SHP77 (cell line): ENCODE measurements at regions not wholly inside any gene's neighbourhood (a gene's known extent, or its start where the extent isn't known, plus 50 kb on each side); places are given as distances from the start of the nearest gene placed in this dataset.
A peak's percentile ranks its signal among the peaks of the same experiment; 100 is the strongest.

Experiments
- DNase-seq, 2 experiments: peaks; one replicate each; lab custom pipeline; 2025; lab: John Stamatoyannopoulos, UW

DNA sequence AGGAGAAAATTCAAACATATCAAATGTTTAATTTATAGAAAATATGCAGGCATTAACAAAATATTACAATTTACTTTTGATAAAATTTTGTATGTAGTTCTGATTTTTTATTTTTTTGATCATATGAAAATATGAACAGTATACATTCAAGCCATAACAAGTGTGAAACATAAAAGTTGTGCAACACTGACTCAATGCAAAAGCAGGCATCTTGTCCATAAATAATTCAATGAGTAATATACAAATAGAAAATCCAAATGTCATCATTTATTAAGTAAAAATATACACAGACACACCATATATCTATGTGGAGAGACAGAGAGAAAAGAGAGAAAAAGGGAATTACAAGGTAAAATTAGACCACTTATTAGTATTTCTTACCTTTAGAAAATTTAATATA lies 1183.9 kb downstream of the SLITRK1 start:
- DNase-seq: no peak

- DNase-seq: no peak
These were observed 1188.7 kb downstream of the SLITRK1 start for GRCh38 chr13:82693607-82694006.

DNA sequence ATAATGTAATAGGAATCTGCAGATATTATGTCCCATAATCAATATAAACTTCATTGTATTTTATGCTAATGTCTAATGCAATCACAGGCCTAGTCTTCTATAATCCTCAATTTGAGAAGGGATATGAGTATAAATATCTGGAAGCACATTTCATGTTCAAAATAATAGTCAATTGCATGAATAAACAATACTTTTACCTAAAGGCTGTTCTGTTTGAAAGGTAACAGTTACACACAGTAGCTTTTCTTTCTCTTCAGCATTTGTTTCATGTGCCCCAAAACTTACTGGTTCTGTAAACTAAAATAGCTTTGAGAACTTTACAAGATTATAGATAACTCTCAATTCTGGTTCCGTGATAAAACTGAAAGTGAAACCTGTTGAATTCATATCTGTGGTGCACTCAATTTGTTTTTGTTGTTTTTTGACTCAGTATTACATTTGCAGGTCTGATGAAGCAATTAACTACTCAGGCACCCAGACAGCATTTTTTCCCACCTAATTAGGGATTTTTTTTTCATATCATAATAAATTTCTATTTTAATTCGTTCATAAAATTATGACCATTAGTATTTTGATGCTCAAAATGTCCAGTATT lies 1193.8 kb downstream of the SLITRK1 start:
- no peak for DNase-seq

DNA sequence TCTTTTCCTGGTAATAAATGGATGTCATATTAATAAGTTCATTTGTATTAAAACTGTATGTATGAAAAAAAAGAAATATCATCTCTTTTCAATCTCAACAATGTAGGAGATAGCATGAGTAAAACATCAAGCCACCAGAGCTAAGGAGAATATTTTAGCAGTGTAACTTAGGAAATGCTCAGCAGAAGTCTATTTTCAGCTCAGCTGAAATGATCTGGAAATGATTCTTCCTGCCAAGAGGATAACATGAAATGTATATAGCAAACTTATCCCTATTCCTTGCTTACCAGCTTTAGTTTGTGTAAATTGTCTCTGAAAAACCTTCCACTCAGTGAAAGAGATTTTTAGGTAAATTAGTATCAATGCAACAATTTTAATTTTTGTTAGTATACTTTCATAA lies 1194.4 kb downstream of the SLITRK1 start:
- no peak for DNase-seq

DNA sequence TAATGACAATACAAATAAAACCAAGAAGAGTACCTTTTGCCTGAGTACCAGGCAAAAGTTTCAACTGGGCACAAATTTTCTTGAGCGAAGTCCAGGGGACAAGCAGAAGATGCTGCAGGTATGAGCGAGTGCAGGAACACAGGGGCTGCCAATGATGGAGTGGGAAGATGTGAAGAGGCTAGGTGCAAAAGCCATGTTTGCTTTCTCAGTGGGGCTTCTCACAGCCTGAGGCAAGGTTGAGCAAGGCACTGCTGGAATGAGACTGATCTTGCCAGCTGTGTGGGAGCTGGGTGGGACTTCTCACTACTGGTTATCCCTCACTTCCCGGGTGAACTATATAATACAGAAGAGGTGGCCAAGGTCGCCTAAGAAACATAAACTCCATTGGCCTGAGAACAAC lies 1200.7 kb downstream of the SLITRK1 start:
- no peak for DNase-seq

DNA sequence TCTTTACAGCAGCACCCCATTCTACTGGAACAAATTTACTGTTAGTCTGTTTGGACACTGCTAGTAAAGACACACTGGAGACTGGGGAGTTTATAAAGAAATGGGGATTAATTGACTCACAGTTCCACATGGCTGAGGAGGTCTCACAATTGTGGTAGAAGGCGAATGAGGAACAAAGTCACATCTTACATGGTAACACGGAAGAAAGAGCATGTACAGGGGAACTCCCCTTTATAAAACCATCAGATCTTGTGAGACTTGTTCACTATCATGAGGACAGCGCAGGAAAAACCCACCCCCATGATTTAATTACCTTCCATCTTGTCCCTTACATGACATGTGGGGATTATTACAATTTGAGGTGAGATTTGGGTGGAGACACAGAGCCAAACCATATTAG lies 1204.2 kb downstream of the SLITRK1 start:
- no peak for DNase-seq

DNA sequence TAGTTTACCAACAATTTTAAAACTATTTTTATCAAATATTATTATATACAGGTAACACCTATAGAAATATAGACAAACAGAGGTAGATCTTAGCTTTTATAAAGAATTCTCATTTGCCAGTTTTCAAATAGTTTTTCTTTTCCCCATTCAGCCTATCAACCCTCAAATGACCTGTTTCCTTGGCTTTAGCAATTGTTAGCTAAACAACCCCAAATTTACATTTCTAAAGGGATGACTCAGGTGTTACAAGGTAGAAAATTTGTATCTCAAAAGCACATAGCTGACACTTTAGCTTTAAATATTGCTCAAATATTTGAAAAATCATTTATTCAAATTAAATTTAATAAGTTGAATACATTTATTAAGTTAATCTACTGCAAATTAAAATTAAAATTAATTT lies 1207.2 kb downstream of the SLITRK1 start:
- DNase-seq: no peak

DNA sequence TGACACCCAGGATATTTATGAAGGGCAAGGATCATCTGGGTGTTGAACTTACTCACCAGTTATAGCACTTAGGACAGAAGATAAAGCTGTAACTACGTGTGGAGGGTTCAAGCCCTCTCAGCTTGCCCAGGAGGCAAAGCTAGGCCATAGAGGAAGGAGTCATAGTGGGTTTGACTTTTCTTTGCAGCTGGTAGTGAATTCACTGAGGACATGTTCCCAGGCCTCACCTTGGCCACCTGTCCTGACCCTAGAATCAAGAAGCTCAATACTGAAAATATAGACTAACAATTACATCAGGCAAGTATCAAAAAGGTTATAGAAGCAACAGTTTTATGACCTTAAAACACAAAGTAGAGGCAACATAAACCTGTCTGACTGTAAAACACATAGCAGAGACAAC lies 1207.7 kb downstream of the SLITRK1 start:
- no peak for DNase-seq

DNA sequence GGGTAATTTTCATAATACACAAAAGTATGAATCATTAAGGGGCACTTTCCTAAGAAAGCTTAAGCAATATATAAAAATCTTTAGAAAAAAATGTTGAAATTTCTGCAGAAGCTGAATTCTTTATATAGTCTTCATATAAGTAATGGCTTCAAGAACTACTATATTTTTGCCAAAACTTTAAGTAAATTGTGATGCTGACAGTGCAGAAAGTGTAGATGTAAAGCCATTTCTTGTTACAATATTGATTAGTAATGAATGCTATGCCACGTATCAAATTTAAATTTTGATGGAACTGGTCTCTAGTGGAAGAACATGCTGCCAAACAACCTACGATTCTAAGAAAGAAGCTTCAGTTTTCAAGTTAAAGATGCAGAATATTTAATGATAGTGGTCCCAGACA lies 1210.0 kb downstream of the SLITRK1 start:
- DNase-seq: no peak

- no peak for DNase-seq
These were observed 1218.1 kb downstream of the SLITRK1 start for GRCh38 chr13:82664183-82664582.

- no peak for DNase-seq
These were observed 1221.1 kb downstream of the SLITRK1 start for GRCh38 chr13:82661126-82661525.

GRCh38 chr13:82658811-82659210 lies 1223.5 kb downstream of the SLITRK1 start:
- DNase-seq: no peak

DNA sequence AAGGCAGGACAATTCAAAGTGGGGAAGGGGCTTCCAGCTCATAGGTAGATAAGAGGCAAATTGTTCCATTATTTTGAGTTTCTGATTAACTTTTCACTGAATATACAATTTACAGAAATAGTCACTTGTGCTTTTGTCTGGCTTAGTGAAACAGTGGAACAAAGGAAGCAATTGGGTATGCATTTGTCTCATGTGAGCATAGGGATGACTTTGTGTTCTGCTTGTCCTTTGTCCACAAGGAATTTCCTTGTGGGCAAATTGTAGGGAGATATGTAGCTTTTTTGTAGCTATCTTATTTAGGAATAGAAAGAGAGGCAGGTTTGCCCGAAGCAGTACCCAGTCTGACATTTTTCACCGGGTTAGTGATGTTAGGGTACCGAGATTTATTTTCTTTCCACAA lies 1224.8 kb downstream of the SLITRK1 start:
- no peak for DNase-seq

DNA sequence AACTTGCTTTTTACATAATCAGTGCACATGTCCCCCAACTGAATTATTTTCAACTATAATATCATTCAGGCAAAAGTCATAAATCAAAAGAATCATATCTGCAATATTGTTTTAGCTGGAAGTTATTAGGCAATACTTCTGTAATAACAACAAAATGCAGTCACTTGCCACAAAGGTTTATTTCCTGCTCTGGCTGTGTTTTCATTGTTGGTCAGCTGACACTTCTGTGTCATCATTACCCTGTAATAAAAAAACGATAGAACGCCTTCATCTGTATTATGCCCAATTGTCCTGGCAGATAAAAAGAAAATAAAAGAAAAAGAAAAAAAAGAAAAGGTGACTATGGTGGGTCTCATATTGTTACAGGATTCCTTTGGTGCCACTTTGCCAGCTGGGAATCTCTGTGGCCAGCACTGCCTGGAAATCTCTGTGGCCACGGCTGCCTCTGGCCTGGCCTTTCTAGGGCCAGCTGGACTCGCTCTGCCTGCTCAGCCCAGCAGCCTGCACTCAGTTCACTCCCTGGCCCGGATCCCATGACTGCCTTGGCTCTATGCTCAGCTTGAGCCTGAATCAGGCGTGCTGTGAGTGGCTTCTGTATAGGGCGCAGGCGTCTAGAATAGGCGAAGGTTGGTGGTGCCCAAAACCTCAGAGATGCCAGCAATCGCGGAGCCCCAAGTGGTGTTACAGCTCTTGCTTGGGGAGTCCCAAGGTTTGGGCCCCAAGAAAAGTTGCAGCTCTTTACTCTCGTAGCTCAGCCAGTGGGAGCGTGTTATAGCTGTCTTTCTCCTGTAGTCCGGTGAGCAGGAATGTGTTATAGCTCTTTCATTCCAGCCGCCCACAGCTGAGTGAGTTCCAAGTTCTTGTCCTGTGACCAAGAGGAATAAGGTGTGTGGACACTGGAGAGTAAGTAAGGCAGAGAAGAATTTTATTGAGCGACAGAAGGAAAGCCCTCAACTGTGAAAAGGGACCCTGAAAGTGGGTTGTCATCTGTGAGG lies 1227.1 kb downstream of the SLITRK1 start:
- DNase-seq: peak in 1 of 2 experiments; percentile 11

GRCh38 chr13:82654143-82654542 lies 1228.1 kb downstream of the SLITRK1 start:
- no peak for DNase-seq

DNA sequence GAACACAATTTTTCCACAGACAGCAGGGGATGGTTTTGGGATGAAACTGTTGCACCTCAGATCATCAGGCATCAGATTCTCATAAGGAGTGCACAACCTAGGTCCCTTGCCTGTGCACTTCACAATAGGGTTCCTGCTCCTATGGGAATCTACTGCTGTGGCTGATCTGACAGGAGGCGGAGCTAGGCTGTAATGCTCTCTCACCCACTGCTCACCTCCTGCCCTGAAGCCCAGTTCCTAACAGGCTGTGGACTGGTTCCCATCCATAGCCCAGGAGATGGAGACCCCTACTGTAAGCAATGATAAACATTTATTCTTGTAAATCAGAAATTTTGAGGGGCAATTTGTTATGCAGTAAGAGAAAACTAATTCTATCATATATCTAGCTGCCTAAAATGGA lies 1234.7 kb downstream of the SLITRK1 start:
- DNase-seq: no peak

- DNase-seq: no peak
These were observed 1246.2 kb downstream of the SLITRK1 start for GRCh38 chr13:82636119-82636518.

DNA sequence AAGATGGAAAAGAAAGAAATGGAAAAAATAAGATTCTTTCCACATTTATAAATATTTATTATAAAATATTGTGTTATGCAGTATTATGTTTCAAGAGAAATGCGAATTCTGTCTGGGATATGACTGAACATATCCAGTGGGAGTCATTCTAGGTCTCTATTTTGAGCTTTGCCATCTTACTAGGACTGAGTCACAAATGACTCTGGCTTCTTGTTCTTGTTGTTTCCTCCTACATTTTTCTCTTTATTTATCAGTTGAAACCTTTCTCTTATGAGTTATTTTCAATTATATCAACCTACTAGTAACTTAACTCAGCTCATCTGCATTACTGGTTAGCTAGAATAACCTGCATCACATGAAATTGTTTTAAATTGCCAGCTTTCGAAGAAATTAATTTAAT lies 1247.3 kb downstream of the SLITRK1 start:
- no peak for DNase-seq

DNA sequence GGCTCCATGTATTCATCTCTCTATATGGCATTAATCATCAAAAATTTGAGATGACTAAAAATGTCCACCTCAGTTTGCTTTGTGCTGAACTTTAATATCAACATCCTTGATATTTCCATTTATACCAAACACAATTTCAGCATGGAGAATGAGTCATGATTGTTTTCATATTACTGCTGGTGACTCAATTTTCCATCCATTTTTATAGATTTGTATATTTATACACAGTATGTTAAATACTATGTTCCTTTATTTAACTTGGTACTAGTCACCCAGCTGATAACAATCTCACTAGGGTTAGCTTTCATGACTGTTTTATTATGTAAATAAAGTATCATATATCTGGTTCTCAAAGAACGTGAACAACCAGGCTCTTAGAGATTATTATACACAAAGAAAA lies 1255.1 kb downstream of the SLITRK1 start:
- DNase-seq: no peak

- no peak for DNase-seq
These were observed 1256.6 kb downstream of the SLITRK1 start for GRCh38 chr13:82625717-82626116.

DNA sequence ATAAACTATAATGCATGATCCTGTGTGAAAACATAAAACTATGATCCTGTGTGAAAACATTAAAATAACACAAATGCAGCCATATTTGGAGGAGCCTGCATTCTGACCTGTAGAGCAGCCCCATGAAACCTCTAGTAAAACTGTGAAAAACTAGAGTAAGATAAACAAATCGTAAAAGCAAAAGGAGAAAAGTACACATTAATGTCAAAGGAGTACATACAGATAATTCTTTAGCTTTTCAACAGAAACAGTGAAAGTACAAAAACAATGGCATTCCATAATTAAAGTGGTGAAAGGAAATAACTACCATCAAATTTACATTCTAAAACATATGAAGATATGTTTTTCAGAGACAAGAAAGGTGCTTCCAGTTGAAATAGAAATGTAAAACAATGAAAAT lies 1267.2 kb downstream of the SLITRK1 start:
- DNase-seq: no peak

DNA sequence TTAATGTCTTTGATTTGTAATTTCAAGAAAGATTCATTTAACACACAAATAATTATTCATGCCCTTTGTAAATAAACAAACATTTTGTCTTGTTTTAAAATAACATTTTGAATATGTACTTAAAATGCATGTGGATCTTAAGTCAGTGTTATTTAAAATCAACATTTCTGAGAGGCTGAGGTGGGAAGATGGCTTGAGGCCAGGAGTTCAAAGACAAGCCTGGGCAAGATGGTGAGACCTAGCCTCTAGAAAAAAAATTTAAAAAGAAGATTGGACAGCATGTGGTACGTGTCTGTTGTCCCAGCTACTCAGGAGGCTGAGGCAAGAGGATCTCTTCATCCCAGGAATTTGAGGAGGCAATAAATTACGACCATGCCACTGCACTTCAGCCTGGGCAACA lies 1268.2 kb downstream of the SLITRK1 start:
- no peak for DNase-seq

DNA sequence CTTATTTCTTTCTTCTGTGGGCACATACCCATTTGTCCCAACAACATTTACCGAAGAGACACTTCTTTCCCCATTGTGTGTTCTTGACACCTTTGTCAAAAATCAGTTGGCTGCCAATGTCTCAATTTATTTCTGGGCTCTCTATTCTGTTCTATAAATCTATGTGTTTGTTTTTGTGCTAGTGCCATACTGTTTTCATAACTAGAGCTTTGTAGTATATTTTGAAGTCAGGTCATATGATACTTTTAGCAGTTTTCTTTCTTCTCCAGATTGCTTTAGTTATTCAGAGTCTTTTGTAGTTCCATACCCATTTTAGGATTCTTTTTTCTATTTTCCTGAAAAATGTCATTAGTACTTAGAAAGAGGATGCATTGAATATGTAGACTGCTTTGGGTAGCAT lies 1276.3 kb downstream of the SLITRK1 start:
- no peak for DNase-seq

DNA sequence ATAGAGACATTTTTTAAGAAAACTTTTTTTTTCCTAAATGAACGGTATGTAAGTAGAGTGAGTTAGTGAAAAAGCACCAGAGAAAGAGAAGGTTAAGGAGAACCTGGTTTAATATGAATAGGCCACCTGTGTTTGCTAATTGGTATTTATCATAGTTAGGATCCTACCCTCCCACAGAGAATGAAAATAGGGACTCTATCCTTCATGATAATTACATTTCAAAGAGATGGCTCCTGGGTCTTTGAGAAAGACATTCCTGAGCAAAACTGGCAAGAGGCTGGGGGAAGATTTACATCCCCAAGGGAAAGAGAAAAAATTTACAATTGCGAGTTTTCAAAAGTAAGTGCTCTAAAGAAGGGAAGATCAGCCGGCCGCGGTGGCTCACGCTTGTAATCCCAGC lies 1284.5 kb downstream of the SLITRK1 start:
- no peak for DNase-seq
